Keratinocyte (primary cell): ENCODE measurements at regions not wholly inside any gene's neighbourhood (a gene's known extent, or its start where the extent isn't known, plus 50 kb on each side); places are given as distances from the start of the nearest gene placed in this dataset.

Experiments used
- DNase-seq: peaks from one replicate; pipeline ENCODE4 v3.0.0-alpha.2; 2011; ENCODE audit warnings: low read depth, missing footprints, low spot score
- FAIRE-seq: peaks from 2 replicates; lab custom pipeline; 2011; peaks lifted over from hg19 to GRCh38; lab: Jason Lieb, UNC
- H2AFZ ChIP-seq: 2 replicates; pipeline ENCODE4 v1.6.0; 2012; ENCODE audit warnings: low read length, control low read depth, inconsistent platforms; ENCODE audit not compliant: control insufficient read depth
- H3K27ac ChIP-seq: 2 replicates; pipeline ENCODE4 v1.5.1; 2011; ENCODE audit warnings: low read length; ENCODE audit not compliant: control insufficient read depth, insufficient read depth
- H3K27me3 ChIP-seq: 3 replicates; pipeline ENCODE4 v1.6.0; 2011; ENCODE audit warnings: low read length; ENCODE audit not compliant: control insufficient read depth, insufficient read depth; ENCODE audit errors: extremely low read depth
- H3K36me3 ChIP-seq, 2 experiments: 2 replicates in 1 of 2; 3 replicates in 1 of 2; pipeline ENCODE4 v1.5.1; 2011; ENCODE audit warnings: low read length in 2 of 2, mild to moderate bottlenecking in 1 of 2; ENCODE audit not compliant: control insufficient read depth in 2 of 2, insufficient read depth in 2 of 2; ENCODE audit errors: extremely low read depth in 1 of 2
- H3K4me1 ChIP-seq: 3 replicates; pipeline ENCODE4 v1.5.1; 2011; ENCODE audit warnings: low read length; ENCODE audit not compliant: control insufficient read depth, insufficient read depth; ENCODE audit errors: extremely low read depth
- H3K4me2 ChIP-seq: 3 replicates; pipeline ENCODE4 v1.6.0; 2011; ENCODE audit warnings: low read depth, low read length; ENCODE audit not compliant: control insufficient read depth, insufficient read depth; ENCODE audit errors: extremely low read depth
- H3K4me3 ChIP-seq, 3 experiments: fragments of 200-600 bp in 1 of 3; sonication (generic) in 1 of 3; 2 replicates in 2 of 3; 3 replicates in 1 of 3; pipeline ENCODE4 v1.5.1; 2011 to 2016; ENCODE audit warnings: low read length in 3 of 3, mild to moderate bottlenecking in 3 of 3, control low read depth in 2 of 3, inconsistent platforms in 1 of 3, low read depth in 1 of 3, mixed read lengths in 1 of 3, mixed run types in 1 of 3, moderate library complexity in 1 of 3; ENCODE audit not compliant: control insufficient read depth in 2 of 3, insufficient read depth in 2 of 3; ENCODE audit errors: extremely low read depth in 1 of 3
- H3K79me2 ChIP-seq: 2 replicates; pipeline ENCODE4 v1.6.0; 2012; ENCODE audit warnings: low read length; ENCODE audit not compliant: control insufficient read depth, insufficient read depth
- H3K9ac ChIP-seq: 3 replicates; pipeline ENCODE4 v1.6.0; 2011; ENCODE audit warnings: low read length; ENCODE audit not compliant: control insufficient read depth, insufficient read depth; ENCODE audit errors: extremely low read depth
- H3K9me1 ChIP-seq: 3 replicates; pipeline ENCODE4 v1.6.0; 2011; ENCODE audit warnings: low read length; ENCODE audit not compliant: control insufficient read depth, insufficient read depth; ENCODE audit errors: extremely low read depth
- H3K9me3 ChIP-seq: 2 replicates; pipeline ENCODE4 v1.5.1; 2012; ENCODE audit warnings: low read depth, low read length; ENCODE audit not compliant: control insufficient read depth
- H4K20me1 ChIP-seq: 3 replicates; pipeline ENCODE4 v1.6.0; 2011; ENCODE audit warnings: low read length; ENCODE audit not compliant: control insufficient read depth, insufficient read depth; ENCODE audit errors: extremely low read depth
- CTCF ChIP-seq, 3 experiments: IDR thresholded peaks in 1 of 3; conservative IDR thresholded peaks in 1 of 3; optimal IDR thresholded peaks in 1 of 3; 2 replicates in 2 of 3; 3 replicates in 1 of 3; pipeline versions ENCODE3 to v1.5.1; 2011; ENCODE audit warnings: low read length in 3 of 3, mild to moderate bottlenecking in 3 of 3, moderate library complexity in 2 of 3, control low read depth in 1 of 3, inconsistent platforms in 1 of 3; ENCODE audit not compliant: insufficient read depth in 2 of 3; ENCODE audit errors: extremely low read depth in 1 of 3
- EZH2 ChIP-seq: IDR thresholded peaks from one replicate; pipeline ENCODE4 v1.6.1; 2012; ENCODE audit warnings: inconsistent platforms, mild to moderate bottlenecking, low read length, moderate library complexity
- dilution Hi-C: fragments of 300-500 bp; cut with MboI; formaldehyde crosslinking; loops from one replicate; pipeline ENCODE4 v1.7.0; 2020; ENCODE audit warnings: low sequenced_read_pairs; ENCODE audit not compliant: extremely low pct_ligation_motif_present

- no peak overlapping the region for H3K4me2 ChIP-seq
- H3K27ac ChIP-seq, result no peak overlapping the region
- H3K27me3 ChIP-seq, result no peaks in the 10 kb centered on the region
- H4K20me1 ChIP-seq, result no peaks in the 10 kb centered on the region
- TF ChIP-seq EZH2, result no peak
- no peak for TF ChIP-seq CTCF (optimal IDR thresholded peaks at IDR 0.05 in 1 of 3, IDR thresholded peaks at IDR 0.05 in 1 of 3, conservative IDR thresholded peaks at IDR 0.05 in 1 of 3; ENCODE audit: extremely low read depth in 1 of 3, insufficient read depth in 2 of 3, low read length in 3 of 3)
- no peak overlapping the region for H2AFZ ChIP-seq
- FAIRE-seq (no peak), DNase-seq (no peak)
- H3K36me3 ChIP-seq, result no peaks in the 10 kb centered on the region
- dilution Hi-C loops, result no loop called here
- H3K9ac ChIP-seq, result no peak overlapping the region
- H3K4me3 ChIP-seq, result no peak overlapping the region
- peaks cover 9% of the 10 kb centered on the region for H3K4me1 ChIP-seq
- no peaks in the 10 kb centered on the region for H3K9me3 ChIP-seq
- H3K9me1 ChIP-seq, result no peaks in the 10 kb centered on the region
- H3K79me2 ChIP-seq, result no peaks in the 10 kb centered on the region
Measured at GRCh38 chr2:186302263-186302662, 183.8 kb upstream of the ZC3H15 start.

- H4K20me1 ChIP-seq, result no peaks in the 10 kb centered on the region
- H3K4me2 ChIP-seq, result peak overlapping the region; percentile 60
- H3K79me2 ChIP-seq, result no peaks in the 10 kb centered on the region
- FAIRE-seq (no peak), DNase-seq (peak; percentile 25)
- H3K4me3 ChIP-seq, result no peak overlapping the region
- no peak for TF ChIP-seq CTCF (optimal IDR thresholded peaks at IDR 0.05 in 1 of 3, IDR thresholded peaks at IDR 0.05 in 1 of 3, conservative IDR thresholded peaks at IDR 0.05 in 1 of 3; ENCODE audit: extremely low read depth in 1 of 3, insufficient read depth in 2 of 3, low read length in 3 of 3)
- no peak for TF ChIP-seq EZH2
- H3K4me1 ChIP-seq, result peaks cover 16% of the 10 kb centered on the region
- H2AFZ ChIP-seq, result no peak overlapping the region
- dilution Hi-C loops, result no loop called here
- no peaks in the 10 kb centered on the region for H3K36me3 ChIP-seq
- no peaks in the 10 kb centered on the region for H3K9me3 ChIP-seq
- no peaks in the 10 kb centered on the region for H3K27me3 ChIP-seq
- H3K9me1 ChIP-seq, result no peaks in the 10 kb centered on the region
- no peak overlapping the region for H3K27ac ChIP-seq
- H3K9ac ChIP-seq, result no peak overlapping the region
Measured at GRCh38 chr2:186303091-186303490, 183.0 kb upstream of the ZC3H15 start.
